HG03095 (cell line): ENCODE measurements at regions not wholly inside any gene's neighbourhood (a gene's known extent, or its start where the extent isn't known, plus 50 kb on each side); places are given as distances from the start of the nearest gene placed in this dataset.

Experiments used
- ATAC-seq: cut with Tn5 transposase; IDR thresholded peaks from one replicate; pipeline ENCODE4 v1.9.1; 2021; ENCODE audit warnings: moderate library complexity; ENCODE audit not compliant: unreplicated experiment

DNA sequence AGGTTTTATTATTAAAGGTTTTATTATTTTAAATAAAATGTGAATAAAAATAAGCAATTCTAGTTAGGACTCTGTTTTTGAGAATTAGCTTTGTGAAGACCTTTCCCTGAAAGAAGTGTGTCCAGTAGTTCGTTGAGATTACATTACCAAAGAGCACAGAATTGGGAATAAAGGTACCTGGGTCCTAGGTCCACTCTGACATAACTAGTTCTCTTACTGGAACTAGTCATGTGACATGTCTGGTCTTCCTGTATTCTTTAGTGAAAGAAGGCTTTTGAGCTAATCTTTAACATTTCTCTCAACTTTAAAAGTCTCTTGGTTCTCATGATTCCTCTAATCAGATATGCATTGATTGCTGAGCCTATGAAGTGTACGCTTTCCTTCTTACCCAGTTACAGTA is 292.0 kb upstream of the SMIM31 start:
- ATAC-seq, result no peak

DNA sequence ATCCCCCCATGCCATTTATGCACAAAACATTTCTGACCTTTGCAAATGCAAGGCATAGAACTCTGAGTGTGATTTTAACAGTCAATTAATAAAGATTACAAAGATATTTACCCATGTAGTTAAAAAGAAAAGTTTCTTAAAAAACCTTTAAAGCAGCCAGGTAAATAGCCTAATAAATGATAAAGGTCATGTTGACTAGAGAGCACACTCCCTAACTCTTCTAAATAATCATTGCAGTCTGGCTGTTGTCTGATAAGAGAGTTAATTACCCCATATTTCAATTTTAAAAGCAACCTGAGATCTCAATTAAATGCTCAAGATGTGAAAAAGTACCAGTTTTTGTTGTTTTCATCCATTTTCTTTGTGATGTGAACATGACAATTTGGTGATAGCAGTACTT is 291.5 kb upstream of the SMIM31 start:
- ATAC-seq, result no peak

DNA sequence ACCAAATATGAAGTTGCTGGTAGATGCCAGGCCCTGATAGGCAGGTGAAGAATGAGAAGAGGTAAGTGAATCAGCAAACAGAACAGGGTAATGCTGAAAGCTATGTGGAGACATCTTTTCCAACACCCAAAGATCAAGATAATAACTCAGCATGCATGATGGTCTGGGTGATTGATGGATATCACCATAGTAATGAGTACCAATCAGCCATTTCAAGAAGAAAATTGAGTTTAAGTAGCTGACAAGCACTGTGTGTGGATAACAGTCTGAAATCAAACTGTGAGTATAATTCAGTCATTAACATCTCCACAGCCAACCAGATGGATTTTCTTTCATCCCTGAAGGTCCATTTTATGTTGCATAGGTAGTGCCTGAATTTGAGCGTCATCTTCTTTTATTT is 289.6 kb upstream of the SMIM31 start:
- no peak for ATAC-seq

DNA sequence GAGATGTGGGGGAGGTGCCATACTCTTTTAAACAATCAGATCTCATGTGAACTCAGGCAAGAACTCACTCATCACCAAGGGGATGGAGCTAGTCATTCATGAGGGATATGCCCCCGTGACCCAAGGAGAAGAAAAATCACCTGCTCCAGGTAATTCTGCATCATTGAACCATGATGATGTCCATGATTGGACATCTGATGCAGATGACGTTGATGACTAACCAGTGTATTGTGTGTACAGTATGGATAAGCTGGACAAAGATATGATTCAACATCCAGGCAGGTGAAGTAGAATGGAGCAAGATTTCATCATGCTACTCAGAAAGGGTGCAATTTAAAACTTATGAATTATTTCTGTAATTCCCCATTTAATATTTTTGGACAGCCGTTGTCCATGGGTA is 286.4 kb upstream of the SMIM31 start:
- no peak for ATAC-seq

DNA sequence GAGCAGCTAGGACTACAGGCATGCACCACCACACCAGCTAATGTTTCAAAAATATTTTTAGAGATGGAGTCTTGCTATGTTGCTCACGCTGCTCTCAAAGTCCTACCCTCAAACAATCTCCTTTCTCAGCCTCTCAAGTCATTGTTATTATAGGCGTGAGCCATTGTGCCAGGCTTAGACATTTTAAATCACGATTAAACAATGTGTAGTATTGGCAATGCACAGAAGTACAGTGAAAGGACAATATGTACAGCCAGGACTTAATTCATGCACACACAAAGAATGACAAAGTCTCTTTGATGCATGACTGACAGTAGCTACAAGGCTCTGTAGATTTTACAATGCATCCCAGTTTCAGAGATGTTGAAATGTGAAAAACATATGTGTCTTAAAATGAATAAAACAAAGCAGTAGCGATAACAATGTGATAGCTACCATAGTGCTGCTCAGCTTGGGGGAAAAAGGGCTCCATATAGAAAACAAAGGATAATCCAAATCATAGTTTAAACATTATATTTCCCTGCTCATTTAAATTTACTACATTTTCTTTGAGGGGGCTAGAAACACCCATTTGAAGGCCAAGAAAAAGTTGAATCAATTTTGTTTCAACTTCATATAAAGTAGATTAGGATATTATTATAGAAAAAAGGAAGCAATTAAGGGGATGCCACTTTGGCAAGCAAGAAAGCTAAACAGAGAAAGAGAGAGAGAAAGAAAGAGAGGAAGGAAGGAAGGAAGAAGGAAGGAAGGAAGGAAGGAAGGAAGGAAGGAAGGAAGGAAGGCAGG is 272.4 kb upstream of the SMIM31 start:
- ATAC-seq, result no peak

DNA sequence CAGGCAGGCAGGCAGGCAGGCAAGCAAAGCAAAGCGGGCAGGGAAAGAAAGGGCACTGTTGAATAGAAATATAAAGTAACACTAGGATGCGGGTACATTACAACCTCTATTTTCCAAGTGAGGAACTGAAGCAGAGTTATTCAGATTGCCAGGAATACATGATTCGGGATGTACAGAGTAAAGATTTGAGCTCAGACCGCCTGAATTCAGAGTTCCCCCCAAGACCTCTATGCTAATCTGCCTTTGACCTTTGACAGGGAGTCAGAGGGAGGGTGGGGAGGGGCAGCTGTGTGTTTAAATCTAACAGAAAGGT is 271.9 kb upstream of the SMIM31 start:
- ATAC-seq, result no peak

DNA sequence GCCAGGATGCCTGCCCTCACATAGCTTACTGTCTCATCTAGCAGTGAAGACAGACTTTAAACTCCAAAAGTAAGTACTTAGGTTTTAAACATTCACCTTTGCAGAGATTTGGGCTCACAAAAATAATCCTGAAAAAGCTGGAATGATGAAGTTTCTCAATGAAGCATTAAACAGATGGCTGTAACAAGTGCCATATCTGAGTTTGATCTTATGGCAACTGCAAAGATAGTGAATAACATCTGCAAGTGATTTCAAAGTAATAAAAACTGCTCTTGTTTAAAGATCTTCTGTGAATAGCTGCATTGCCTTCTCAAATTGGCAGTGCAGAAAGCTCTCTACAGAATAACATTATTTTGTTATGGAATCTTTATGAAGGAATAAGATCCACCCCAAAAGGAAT is 271.2 kb upstream of the SMIM31 start:
- no peak for ATAC-seq

DNA sequence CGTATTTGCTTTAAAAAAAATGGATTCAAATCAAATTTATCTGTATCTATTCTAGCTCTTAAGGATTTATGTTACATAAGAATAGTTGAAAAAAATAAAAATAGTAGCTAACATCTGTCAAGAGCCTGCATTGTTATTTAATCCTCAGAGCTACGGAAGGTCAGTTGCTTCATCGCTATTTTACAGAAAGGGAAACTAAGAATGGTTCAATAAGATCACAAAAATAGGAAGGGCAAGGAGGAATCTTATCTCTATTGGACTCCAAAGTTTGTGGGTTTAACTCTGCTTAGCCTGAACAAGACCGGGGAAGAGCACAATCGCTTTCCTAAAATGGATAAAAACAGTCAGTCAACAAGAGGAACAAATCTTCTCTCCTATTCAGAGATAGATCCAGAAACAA is 270.2 kb upstream of the SMIM31 start:
- no peak for ATAC-seq

DNA sequence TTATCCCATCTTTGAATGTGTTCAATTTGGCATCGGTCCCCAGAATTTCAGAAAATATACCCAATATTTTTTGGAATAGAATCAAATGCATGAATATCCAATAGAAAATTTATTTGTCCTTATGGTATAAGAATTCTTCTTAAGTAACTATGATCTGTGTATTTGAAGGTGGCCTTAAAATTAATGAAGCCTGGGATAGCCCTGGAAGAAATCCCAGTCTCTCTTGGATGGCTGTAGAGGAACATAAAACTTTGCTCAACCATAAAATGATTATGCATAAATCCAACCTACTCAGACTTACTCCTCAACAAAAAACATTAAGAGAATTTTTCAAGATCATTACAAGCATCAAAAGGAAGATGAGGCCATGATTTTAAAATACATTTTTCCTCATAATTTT is 269.4 kb upstream of the SMIM31 start:
- ATAC-seq, result no peak

DNA sequence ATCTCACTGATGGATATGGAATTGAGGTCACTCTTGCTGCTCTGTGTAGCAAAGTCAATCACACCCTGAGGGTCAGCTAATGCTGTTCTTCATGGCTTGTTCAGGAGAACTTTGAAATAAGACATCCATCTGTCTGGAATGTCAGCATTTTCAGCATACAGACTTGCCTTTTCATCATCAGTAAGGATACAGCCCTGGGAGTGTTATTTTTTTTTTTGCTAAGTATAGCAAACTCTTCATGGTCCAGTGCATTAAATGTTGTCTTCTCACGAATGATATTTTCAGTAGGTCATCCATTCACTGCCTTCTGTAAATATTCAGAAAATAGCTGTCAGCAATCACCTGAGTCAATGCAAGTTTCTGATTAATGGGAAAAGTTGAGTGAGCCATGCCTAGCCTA is 268.8 kb upstream of the SMIM31 start:
- no peak for ATAC-seq

DNA sequence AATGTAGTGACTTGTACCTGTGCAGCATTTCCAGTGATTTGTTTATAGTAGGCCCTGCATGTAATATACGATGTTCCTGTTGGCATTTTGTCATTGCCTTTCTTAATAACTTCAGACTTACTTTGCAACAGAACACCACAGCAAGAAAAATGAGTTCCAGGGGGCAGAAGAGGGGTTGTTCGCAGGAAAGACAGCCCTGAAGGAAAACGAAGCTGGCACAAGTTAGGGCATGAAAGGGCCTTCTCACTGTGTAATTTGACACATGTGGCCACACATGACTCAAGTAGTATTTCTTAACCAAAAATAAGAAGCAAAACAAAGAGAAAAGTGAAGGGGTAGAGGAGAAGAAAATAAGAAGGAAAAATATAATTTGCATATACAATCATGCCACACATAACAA is 265.8 kb upstream of the SMIM31 start:
- ATAC-seq, result no peak

DNA sequence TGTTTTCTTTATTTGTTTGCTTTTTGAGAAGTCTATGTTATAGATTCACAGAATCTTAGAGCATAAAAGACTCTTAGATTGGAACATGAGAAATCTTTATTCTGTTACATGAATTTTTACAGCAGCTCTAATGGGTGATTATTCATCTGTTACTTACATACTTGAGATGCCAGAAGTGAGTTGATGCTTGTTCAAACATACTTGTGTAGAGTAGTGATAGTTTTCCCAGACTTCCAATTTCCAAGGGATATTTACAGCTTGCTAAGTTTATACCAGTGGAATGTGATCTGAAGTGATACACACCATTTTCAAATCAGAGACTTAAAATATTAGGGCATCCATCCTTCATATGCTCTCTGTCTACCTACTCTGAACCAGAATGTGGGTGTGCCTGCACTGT is 252.9 kb upstream of the SMIM31 start:
- ATAC-seq, result no peak

DNA sequence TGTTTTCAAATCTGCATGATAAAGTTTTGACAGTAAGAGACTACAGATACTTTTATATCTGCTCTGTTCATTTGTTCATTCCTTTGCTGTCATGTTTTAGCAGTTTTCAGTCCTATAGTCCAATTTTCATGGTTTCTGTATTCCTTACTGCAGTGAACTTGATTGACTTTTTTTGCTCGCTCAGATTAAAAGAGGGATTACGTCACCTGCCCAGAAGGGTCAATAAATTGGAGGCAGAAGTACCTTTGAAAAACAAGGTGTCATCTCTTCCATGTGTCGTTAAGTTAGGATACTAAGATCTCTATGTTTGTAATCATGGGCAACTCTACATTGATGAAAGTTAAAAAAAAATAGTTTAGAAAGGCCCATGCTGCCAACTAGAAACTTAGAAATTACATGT is 250.1 kb upstream of the SMIM31 start:
- no peak for ATAC-seq

DNA sequence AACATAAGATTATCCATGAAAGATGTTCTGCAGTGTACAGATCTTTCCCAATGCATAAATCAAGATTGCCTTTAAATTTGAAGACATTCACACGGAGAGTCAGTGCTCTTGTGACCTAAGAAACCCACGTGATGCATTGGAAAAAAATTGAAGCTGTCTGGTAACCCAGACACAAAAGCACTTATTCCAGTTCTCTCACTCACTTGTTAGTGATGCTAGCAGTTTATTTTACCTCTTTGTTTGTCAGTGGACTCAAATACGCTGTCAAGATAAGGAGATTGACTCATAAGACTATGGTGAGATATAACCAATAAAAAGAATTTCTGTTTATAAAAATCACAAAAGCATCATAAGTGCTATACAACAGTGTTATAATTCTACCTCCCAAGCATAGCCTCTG is 245.8 kb upstream of the SMIM31 start:
- ATAC-seq, result no peak

DNA sequence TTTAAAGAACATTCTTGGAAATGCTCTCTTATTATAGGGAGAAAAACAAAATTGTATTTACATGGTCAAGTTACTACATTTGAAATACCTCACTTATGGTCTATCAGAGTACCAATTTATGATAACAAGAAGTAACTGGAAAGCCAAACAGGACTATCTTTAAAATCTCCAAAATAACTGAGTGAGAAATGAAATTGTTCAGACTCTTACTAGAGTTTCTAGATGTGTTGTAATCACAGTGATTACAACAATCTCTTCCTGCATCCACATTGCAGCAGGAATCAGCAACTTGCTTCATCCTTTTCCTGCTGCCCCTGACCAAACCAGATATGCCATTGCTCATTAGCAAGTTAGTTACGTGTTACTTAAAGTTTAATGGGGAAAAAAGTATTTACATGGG is 245.2 kb upstream of the SMIM31 start:
- no peak for ATAC-seq

DNA sequence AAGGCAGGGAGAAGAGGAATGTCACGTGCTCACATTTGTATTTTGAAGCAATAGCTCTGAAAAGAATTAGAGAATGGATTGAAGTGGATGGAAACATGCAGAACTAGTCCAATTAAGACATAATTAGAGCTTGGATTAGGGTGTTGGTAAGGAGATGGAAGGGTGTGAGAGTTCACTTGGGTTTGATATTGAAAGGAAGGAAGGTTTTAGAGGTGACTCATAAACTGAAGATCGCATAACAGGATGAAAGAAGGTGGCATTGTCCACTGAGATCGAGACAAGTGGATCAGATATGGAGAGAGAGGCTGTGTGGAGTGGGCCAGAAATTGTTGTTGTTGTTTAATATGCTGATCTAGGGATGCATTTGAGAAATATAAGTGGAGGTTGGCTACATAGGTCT is 244.0 kb upstream of the SMIM31 start:
- no peak for ATAC-seq

DNA sequence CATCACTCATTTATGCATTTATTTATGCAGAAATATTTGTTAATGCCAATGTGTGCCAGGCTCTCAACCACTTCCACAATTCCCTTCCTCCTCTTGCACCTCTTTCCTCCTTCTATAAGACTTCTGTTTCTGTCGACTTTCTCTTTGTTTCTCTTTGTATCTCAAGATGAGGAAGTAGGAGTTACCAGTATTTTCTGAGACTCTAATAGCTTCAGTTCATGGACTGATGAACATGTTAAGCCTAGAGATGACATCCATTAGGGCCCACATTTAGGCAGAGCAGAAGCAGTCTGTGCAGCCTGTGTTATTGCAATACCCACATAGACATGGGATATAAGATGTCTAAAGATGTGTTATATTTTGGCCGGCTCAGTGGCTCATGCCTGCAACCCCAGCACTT is 241.8 kb upstream of the SMIM31 start:
- ATAC-seq, result no peak

DNA sequence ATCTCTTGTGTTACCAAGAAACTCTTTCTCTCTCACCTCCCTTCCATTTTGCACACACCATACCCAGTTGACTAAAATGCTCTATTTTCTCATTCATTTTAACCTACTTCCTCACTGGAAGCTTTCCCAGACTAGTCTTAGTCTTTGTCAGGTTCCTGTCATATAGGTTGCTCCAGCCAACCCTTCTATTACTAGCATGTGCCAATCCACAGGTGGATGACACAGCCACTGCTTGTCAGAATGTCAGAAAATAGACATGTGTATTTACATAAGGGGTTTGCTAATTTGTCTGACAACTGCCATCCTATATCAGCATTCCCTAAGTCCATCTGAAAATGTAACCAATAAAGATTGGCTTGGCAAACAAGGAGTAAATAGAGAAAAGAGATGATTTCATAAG is 239.2 kb upstream of the SMIM31 start:
- ATAC-seq, result no peak

DNA sequence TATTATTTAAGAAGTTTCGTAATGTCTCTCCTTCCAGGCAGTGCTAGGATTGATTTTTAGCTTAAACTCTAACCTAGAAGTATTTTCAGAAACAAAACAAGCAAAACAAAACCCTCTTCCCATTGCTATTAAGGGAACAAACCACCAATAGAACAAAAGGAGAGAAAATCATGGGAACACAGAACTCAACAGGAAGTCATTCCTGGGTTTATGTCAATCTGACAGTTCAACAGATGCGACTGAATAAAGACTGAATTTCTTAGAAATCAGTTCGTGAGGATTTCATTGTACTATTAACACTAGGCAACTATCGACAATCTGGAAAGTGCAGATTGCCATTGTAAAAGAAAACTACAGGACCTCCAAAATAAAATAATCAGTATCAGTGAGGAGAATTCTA is 229.1 kb upstream of the SMIM31 start:
- no peak for ATAC-seq

DNA sequence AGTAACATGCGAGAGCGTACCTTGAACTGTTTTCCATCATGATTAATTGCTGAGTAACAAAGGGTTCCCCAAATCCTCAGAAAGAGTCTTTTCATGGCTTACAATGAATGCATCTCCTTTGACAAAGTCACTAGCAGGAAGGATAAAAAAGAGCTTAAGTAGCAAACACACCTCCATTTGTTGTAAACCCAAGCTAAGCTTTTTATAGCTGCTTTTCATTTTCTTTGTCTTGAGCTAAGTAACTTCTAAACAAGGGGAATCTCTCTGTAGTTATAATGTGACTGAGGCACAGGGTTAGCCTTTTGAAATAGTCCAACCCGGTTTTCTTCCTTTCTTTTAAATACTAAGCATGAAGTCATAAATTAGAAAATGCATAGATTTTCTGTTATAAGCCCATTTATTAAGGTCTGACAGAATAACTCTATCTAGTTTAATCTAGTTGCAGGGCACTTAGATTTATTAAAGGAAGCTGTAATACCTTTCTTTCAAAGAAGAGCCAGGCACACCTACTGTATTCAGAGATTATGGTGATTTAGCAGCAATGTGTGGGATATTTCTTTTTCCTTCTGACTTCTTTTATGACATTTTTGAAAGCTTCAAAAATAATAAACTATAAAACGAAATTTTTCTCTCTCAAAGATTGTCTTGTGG is 226.9 kb upstream of the SMIM31 start:
- ATAC-seq, result no peak

DNA sequence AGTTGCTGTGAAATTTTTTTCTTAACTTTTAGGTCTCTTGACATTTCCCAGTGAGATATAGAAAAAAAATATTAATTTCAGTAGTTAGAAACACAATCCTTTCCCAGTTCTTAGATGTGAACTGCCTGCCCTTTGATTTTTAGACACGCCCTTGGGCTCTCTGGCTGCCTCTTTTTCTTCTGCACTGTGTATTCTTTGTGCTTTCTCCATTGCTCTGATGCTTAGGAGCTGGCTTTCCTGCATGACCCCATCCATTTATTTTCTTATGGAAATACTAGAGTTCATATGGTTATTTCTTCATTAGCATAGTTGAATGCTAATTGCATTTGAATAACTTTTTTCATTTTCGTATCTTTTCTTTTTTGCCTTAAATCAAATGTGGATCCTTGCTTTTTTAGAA is 224.9 kb upstream of the SMIM31 start:
- ATAC-seq, result no peak

DNA sequence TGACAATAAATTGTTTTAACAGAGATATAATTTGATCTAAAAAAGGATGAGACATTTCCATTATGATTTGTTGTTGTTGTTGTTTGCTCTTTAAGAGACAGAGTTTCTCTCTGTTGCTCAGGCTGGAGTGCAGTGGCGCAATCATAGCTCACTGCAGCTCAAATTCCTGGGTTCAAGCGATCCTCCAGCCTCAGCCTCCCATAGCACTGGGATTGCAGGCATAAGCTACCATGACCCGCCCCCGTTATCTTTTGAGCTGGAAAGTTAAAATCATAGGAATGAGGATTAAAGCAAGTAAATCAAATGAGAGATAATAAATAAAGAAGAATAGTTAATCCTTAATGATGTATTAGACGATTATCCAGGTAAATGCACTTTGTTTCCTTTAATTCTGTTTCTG is 224.4 kb upstream of the SMIM31 start:
- no peak for ATAC-seq

DNA sequence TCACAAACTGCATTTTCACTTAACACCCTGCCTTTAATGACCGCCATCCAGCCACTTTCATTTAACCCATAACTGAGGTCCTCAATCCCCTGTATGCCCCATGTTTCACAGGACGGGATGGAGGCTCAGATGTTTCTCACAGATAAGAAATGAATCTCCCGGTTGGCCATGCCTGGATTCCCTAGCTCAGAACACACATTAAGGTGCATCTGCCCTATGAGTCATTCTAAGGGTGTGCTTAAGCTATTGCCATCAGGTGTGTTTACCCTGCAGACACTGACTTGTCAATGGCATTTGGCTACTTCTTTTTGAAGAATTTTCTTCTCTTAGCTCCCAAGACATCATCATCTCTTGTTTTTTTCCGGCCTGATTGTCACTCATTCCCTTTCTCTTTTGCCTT is 222.6 kb upstream of the SMIM31 start:
- no peak for ATAC-seq
